Right kidney (tissue), 1 donor: ENCODE measurements at regions not wholly inside any gene's neighbourhood (a gene's known extent, or its start where the extent isn't known, plus 50 kb on each side); places are given as distances from the start of the nearest gene placed in this dataset.
"Not testable (repeated sequence)": the region's sequence is repeated elsewhere in the genome, so short reads cannot be mapped to it uniquely, and the experiment has no call there.

Experiments
- DNase-seq: peaks from one replicate; pipeline ENCODE4 v3.0.0-alpha.2; 2016

DNA sequence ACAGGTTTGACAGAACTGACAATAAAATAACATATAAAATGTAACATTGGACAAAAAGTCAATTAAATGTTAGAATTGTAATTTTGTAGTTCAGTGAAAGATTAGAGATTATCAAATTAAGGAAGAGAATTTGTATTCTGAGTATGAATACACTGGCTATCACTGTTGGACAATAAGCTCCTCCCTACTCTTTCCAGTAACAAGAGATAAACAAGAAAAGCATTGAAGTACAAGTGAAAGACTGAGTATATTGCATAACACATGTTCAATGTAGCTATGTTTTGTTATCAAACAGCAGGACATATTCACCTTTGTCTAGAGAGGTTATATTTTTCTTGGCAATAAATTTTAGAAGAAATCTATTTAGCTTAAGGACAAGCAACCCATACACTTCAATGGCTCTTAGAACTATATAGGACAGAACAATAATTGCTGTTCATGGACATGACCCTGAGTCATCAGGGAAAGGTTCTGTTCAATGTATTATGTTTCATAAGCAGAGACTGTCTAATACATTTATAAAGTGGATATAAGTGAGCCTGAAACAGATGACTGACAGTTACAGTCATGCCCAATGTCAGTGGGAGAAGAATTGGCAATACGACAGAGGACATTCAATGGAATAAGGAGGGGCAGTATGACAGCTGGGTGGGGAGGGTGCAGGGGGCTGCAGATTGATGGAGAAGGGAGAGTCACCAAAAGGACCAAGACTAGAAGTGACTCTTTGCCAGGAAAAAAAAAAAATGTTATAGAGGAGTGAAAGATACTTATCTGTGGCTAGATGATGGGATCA is 520.4 kb downstream of the FRK start:
- DNase-seq = no peak

DNA sequence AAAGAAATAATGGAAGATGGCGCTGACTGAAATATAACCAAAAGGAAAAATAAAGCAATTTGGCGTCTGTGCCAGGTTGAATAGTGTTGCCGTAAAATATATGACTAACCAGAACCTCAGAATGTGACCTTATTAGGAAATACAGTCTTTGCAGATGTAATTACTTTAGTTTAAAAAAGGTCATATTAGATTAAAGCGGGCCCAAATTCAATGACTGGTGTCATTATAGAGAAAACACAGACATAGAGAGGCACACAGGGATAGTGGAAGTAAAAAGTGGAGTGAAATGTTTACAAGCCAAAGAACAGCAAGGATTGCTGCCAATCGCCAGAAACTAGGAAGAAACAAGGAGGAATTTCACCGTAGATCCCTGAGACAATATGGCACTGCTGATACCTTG is 521.2 kb downstream of the FRK start:
- no peak for DNase-seq

DNA sequence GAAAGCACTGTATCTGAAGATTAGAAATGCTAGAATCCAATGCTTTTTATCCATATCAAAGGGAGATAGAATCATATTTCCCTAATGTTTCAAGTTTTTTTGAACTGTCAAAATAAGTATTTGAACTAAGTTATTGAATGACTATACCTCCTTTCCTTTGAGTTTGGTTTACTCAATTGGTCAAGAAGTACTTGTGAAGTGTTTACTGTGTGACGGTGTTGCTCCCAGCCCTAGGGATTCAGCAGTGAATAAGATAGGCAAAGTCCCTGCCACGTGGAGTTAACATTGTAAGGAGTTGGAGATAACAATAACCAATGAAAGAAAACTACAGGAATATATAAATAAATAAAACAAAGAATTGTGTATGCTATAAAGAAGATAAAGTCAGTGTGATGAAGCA is 535.9 kb downstream of the FRK start:
- no peak for DNase-seq

GRCh38 chr6:115521747-115522146 is 538.9 kb downstream of the FRK start:
- DNase-seq = not testable (repeated sequence)

DNA sequence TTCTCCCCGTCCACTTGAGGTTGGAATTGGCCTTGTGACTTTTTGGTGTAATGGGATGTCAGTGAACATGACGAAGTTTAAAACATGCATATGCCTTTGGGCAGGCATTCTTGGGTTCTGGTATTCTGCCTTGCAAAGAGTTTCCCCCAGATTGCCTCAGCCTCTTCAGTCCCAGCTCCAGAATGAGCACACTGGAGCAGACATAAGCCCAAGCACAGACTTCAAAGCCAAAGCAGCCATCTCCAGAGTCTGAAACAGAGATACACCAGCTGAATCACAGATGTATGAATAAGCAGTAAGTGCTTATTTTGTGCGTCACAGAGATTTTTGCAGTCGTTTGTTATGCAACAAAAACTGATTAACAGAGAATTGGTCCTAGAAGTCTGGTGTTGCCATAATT is 546.0 kb downstream of the FRK start:
- DNase-seq = no peak

- no peak for DNase-seq
These were observed 547.8 kb downstream of the FRK start for GRCh38 chr6:115512923-115513322.

DNA sequence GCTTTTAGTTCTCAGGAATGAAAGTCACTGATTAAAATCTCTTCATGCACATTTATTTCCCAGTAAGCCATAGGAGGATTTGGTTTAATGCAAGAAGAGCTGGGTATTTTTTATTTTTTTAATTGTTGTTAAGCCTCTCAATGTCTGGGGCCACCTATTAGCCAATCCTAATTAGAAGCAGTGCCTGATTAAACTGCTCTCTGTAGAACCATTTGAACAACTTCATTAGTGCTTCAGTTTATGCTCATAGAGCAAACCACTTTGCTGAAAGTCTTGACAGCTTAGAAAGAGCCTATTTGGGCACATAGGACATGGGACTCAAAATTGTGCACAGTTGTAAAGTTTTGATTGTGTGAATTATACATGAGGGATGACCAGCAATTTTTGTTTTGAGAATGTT is 548.9 kb downstream of the FRK start:
- no peak for DNase-seq

GRCh38 chr6:115502432-115502831 is 558.3 kb downstream of the FRK start:
- DNase-seq = not testable (repeated sequence)

GRCh38 chr6:115495184-115495583 is 565.5 kb downstream of the FRK start:
- no peak for DNase-seq

DNA sequence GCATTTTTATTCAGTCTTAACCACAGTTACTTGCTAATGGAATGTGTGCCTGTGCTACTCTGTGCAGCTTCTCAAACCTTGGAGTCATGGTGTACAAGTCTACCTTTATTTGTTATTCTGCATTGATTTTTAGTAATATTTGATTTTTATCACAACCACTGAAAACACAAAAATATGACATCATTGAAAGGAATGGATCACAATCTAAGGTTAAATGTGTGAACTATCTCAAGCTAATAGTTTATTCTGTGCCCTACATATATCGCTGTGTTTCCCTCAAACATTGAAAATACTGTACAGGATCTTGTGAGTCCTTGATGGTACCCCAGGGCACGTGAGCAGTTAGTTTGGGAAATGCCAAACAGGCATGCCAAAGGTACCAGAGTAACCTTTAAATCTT is 573.4 kb downstream of the FRK start:
- DNase-seq = no peak

DNA sequence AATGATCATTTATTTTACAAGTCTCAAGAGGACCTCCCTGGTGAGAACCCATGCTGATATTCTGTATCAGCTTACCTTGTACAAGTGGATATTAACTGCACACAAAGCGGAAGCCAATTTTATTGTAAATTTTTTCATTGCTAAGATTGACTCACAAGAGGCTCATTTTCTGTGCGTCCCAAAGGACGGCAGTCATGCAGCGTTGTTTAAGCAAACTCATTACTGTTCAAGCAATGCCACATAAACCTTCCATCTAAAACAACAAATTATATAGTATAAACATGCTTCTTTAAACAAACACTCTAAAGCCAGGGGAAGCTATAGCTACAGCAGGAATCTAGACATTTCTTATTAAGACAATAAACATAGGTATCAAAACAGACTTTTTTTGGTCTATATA is 575.3 kb downstream of the FRK start:
- DNase-seq = no peak

DNA sequence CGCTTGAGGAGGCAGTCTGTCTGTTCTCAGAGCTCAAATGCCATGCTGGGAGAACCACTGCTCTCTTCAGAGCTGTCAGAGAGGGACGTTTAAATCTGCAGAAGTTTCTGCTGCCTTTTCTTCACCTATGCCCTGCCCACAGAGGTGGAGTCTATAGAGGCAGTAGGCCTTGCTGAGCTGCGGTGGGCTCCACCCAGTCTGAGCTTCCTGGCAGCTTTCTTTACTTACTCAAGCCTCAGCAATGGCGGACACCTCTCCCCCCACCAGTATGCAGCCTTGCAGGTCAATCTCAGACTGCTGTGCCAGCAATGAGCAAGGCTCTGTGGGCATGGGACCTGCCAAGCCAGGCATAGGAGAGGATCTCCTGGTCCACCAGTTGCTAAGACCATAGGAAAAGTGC is 580.1 kb downstream of the FRK start:
- not testable (repeated sequence) for DNase-seq

DNA sequence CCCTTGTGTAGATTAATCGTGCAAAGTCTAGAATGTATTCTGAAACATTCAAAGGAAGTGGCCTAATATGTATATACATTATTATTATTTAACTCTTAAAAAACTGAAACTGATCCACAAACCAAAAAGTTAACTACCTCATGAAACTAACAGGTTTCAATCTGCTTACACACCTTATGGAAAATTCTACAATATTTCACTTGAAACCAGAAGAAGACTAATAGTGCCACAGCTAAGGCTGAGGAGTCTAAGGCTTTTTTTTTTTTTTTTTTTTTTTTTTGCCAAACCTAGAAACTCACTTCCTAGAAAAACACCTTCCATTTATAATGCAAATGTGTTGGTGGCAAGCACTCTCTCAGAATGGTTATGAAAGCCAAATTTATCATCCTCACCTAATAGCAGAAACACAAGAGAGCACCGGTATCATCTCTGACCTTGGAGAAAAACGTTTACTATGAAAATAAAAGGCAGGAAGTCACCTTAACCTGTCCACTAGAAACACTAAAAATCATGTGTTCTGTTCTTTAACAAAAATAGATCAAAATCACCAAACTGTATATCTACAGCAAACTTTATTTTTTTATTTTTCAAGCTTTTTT is 586.1 kb downstream of the FRK start:
- no peak for DNase-seq

- no peak for DNase-seq
These were observed 592.3 kb downstream of the FRK start for GRCh38 chr6:115468272-115469005.

- DNase-seq = no peak
These were observed 593.0 kb downstream of the FRK start for GRCh38 chr6:115467726-115468125.

DNA sequence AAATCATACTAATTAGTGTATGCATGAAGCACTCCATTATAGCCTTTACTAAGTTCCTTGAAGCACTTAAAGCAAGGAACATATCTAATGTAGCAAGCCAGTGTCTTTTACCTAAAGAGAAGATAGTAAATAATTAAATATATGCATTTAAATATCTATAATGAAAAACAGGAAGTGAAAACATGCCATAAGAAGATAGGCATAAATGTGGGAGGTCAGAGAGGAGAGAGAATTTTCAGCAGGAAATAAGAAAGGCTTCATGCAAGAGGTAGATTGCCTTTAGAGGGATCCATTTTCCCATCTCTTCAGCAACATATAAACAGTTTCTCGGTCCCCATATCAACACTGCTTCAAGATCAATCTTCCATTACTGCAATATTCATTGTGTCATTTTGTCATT is 599.8 kb downstream of the FRK start:
- DNase-seq = no peak

- no peak for DNase-seq
These were observed 603.8 kb downstream of the FRK start for GRCh38 chr6:115456848-115457247.

- DNase-seq = no peak
These were observed 616.7 kb downstream of the FRK start for GRCh38 chr6:115443825-115444478.

DNA sequence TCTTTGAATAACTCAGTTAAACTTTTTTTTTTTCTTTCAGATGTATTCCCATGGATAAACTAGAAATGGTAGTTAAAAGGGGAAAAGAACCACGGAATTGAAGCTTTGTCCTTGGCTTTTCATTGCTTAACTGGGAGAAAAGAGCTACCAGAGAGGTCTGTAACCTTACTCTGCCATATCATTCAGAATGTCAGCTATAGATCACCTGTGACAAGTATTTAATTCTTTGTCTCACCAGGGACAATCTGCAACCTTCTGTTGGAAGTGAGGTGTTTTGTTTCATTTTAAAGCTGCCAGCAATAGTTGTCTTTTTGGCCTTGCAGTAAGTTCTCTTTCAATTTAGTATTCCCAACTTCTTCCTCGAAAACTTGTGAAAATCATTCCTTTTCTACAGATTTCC is 618.4 kb downstream of the FRK start:
- DNase-seq = no peak

DNA sequence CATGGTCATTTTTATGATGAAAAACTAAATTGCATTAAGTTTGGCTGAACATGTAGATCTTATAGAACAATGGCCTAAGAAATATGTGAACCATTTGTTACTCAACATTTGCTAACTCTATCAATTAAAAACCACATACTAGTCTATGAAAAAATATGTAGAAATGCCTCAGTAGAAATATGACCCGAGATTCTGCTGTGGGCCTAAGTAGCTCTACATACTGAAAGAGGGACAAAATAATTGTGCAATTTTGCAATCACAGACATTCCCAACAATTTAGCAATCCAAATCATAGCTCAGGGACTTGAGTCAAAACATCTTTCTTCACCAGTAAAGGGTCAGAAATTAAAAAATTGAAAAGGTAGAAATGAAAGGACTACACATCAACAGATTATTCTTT is 619.0 kb downstream of the FRK start:
- DNase-seq = no peak

GRCh38 chr6:115415378-115415777 is 645.3 kb downstream of the FRK start:
- no peak for DNase-seq

- DNase-seq = not testable (repeated sequence)
These were observed 645.8 kb downstream of the FRK start for GRCh38 chr6:115414916-115415315.

DNA sequence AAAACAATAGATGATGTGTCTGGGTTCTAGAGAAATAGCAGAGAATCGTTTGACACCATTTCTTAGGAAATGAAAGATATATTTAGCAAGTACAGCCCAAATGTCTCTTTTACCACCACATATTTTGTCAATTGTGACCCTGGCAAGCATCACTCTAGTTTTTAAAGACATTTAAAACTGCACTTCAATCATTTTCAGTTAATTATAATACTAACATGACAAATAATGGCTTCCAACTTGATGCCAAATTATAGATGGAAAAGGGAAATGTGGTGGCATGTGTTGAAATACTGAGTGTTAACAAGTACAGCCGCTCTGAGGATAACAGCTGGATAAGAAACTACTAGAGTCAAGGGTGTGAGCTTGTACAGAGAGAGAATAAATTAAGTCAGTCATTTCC is 648.9 kb downstream of the FRK start:
- DNase-seq = no peak
